Endothelial cell of umbilical vein (primary cell): ENCODE measurements at regions not wholly inside any gene's neighbourhood (a gene's known extent, or its start where the extent isn't known, plus 50 kb on each side); places are given as distances from the start of the nearest gene placed in this dataset.

ENCODE experiments used
- BruUV-seq: library from RNA; stranded (reverse); fragments of 400-500 nt; replicated peaks from 2 replicates; lab custom pipeline; 2021; lab: Mats Ljungman, UMichigan
- CTCF ChIA-PET: fragments of 300-600, 350-600 bp; sonication (Branson Sonifier 250); formaldehyde crosslinking; loops from one replicate; lab custom pipeline; 2021; ENCODE audit warnings: antibody characterized with exemption, inconsistent platforms; lab: Charles Lee
- POLR2A ChIA-PET: fragments of 300-600, 350-600 bp; sonication (Branson Sonifier 250); formaldehyde crosslinking; loops from one replicate; lab custom pipeline; 2021; ENCODE audit warnings: antibody characterized with exemption, inconsistent platforms; lab: Charles Lee
- DNase-seq: peaks from one replicate; pipeline ENCODE4 v3.0.0-alpha.2; 2011; ENCODE audit warnings: low read depth, low spot score
- FAIRE-seq: peaks from 2 replicates; lab custom pipeline; 2011; peaks lifted over from hg19 to GRCh38; lab: Jason Lieb, UNC
- H2AFZ ChIP-seq: 2 replicates; pipeline ENCODE4 v1.6.0; 2012; ENCODE audit warnings: low read depth, low read length, control low read depth, inconsistent platforms
- H3K27ac ChIP-seq: 2 replicates; pipeline ENCODE4 v1.5.1; 2011; ENCODE audit warnings: low read depth, mild to moderate bottlenecking, control low read depth, low read length, moderate library complexity; ENCODE audit not compliant: insufficient read depth
- H3K27me3 ChIP-seq, 2 experiments: 2 replicates each; pipeline versions ENCODE4 v1.6.0 to v1.6.1; 2011; ENCODE audit warnings: low read length in 2 of 2, mixed read lengths in 1 of 2; ENCODE audit not compliant: control insufficient read depth in 2 of 2, insufficient read depth in 2 of 2
- H3K36me3 ChIP-seq, 2 experiments: 2 replicates in 1 of 2; 3 replicates in 1 of 2; pipeline ENCODE4 v1.5.1; 2011; ENCODE audit warnings: low read length in 2 of 2, mild to moderate bottlenecking in 1 of 2, moderate library complexity in 1 of 2; ENCODE audit not compliant: control insufficient read depth in 2 of 2, insufficient read depth in 2 of 2; ENCODE audit errors: extremely low read depth in 1 of 2
- H3K4me1 ChIP-seq: 3 replicates; pipeline ENCODE4 v1.5.1; 2011; ENCODE audit warnings: mild to moderate bottlenecking, low read length; ENCODE audit not compliant: control insufficient read depth, insufficient read depth; ENCODE audit errors: extremely low read depth
- H3K4me2 ChIP-seq: 2 replicates; pipeline ENCODE4 v1.6.1; 2011; ENCODE audit warnings: low read length, control low read depth, mixed read lengths; ENCODE audit not compliant: insufficient read depth
- H3K4me3 ChIP-seq, 3 experiments: fragments of 200-600 bp in 1 of 3; sonication (generic), shearing (Covaris generic) in 1 of 3; replicated peaks in 1 of 3; 2 replicates each; pipeline ENCODE4 v1.5.1; 2011 to 2016; ENCODE audit warnings: control low read depth in 3 of 3, low read length in 3 of 3, mild to moderate bottlenecking in 2 of 3, inconsistent platforms in 1 of 3, low read depth in 1 of 3, moderate library complexity in 1 of 3; ENCODE audit not compliant: insufficient read depth in 1 of 3
- H3K79me2 ChIP-seq: 2 replicates; pipeline ENCODE4 v1.6.0; 2012; ENCODE audit warnings: low read length, inconsistent platforms; ENCODE audit not compliant: control insufficient read depth, insufficient read depth
- H3K9ac ChIP-seq: replicated peaks from 2 replicates; pipeline ENCODE3; 2011; ENCODE audit warnings: low read length, control low read depth; ENCODE audit not compliant: insufficient read depth; ENCODE audit errors: extremely low read depth
- H3K9me1 ChIP-seq: replicated peaks from 3 replicates; pipeline ENCODE4 v1.6.0; 2011; ENCODE audit warnings: mild to moderate bottlenecking, low read length; ENCODE audit not compliant: control insufficient read depth, insufficient read depth; ENCODE audit errors: extremely low read depth
- H3K9me3 ChIP-seq: replicated peaks from 2 replicates; pipeline ENCODE4 v1.5.1; 2012; ENCODE audit warnings: low read length, inconsistent platforms; ENCODE audit not compliant: control insufficient read depth, insufficient read depth
- H4K20me1 ChIP-seq: replicated peaks from 2 replicates; pipeline ENCODE3; 2011; ENCODE audit warnings: mild to moderate bottlenecking, low read length; ENCODE audit not compliant: control insufficient read depth, insufficient read depth; ENCODE audit errors: extremely low read depth
- CTCF ChIP-seq, 2 donors: IDR thresholded peaks; 1 replicate in 1 of 2; 2 replicates in 1 of 2; pipeline ENCODE4 v1.5.1; 2011; ENCODE audit warnings: low read length in 2 of 2, mild to moderate bottlenecking in 2 of 2, moderate library complexity in 2 of 2, control low read depth in 1 of 2, inconsistent platforms in 1 of 2, low read depth in 1 of 2; ENCODE audit not compliant: insufficient read depth in 1 of 2; ENCODE audit errors: extremely low read depth in 1 of 2
- EZH2 ChIP-seq: IDR thresholded peaks from 2 replicates; pipeline ENCODE4 v1.6.1; 2012; ENCODE audit warnings: borderline replicate concordance, low read depth, mild to moderate bottlenecking, moderate library complexity, low read length, inconsistent platforms; ENCODE audit not compliant: severe bottlenecking
- FOS ChIP-seq: IDR thresholded peaks from 2 replicates; pipeline ENCODE4 v1.6.1; 2011; ENCODE audit warnings: mild to moderate bottlenecking, low read length, moderate library complexity, borderline replicate concordance; ENCODE audit not compliant: insufficient read depth
- GATA2 ChIP-seq: IDR thresholded peaks from 2 replicates; pipeline ENCODE4 v1.7.0; 2011; ENCODE audit warnings: low read depth, mild to moderate bottlenecking, moderate library complexity, mixed read lengths, low read length; ENCODE audit not compliant: insufficient read length, insufficient read depth
- JUN ChIP-seq: IDR thresholded peaks from 2 replicates; pipeline ENCODE4 v1.6.1; 2011; ENCODE audit warnings: borderline replicate concordance, low read depth; ENCODE audit not compliant: insufficient read length, insufficient read depth
- MYC ChIP-seq: IDR thresholded peaks from one replicate; pipeline ENCODE4 v1.6.1; 2011; ENCODE audit warnings: mild to moderate bottlenecking, low read depth, low read length
- POLR2A ChIP-seq: IDR thresholded peaks from 2 replicates; pipeline ENCODE4 v1.6.1; 2012; ENCODE audit warnings: low read depth, mild to moderate bottlenecking, control low read depth, low read length
- POLR2AphosphoS5 ChIP-seq: IDR thresholded peaks from 2 replicates; pipeline ENCODE4 v1.6.1; 2012; ENCODE audit warnings: low read depth, mild to moderate bottlenecking, control low read depth, low read length, moderate library complexity; ENCODE audit not compliant: insufficient read depth
- dilution Hi-C: fragments of 300-500 bp; cut with MboI; formaldehyde crosslinking; loops from one replicate; pipeline ENCODE4 v1.15.0; 2019; ENCODE audit warnings: low sequenced_read_pairs; ENCODE audit not compliant: extremely low pct_ligation_motif_present
- intact Hi-C: fragments of 100-400 bp; cut with micrococcal nuclease; formaldehyde crosslinking; loops from one replicate; pipeline ENCODE4 v1.10.0; 2022
- TF ChIP-seq, protein P1 (sequence below): IDR thresholded peaks from 2 replicates; pipeline ENCODE4 v1.6.1; 2011; ENCODE audit not compliant: insufficient read depth, insufficient read length

GRCh38 chr12:25041006-25041741 is 92.3 kb upstream of the BCAT1 start:
- H3K27ac ChIP-seq = no peak overlapping the region
- no peak overlapping the region for H2AFZ ChIP-seq
- H3K9me3 ChIP-seq = no peaks in the 10 kb centered on the region
- no peaks in the 10 kb centered on the region for H3K4me1 ChIP-seq
- no peak overlapping the region for H3K9ac ChIP-seq
- no peaks in the 10 kb centered on the region for H4K20me1 ChIP-seq
- H3K4me2 ChIP-seq = no peak overlapping the region
- H3K9me1 ChIP-seq = no peaks in the 10 kb centered on the region
- DNase-seq (no peak), FAIRE-seq (no peak)
- BruUV-seq = no TSS peak
- dilution Hi-C loops = no loop called here
- POLR2A ChIA-PET = no interaction called here
- H3K36me3 ChIP-seq = no peaks in the 10 kb centered on the region
- intact Hi-C loops = no loop called here
- no peak overlapping the region for H3K4me3 ChIP-seq
- CTCF ChIA-PET = interaction anchor here (0.9 kb wide), 1 partner anchor 20 kb away, joined by 4 read pairs; no protein-coding TSS in a partner anchor
- peaks cover 4 to 6% of the 10 kb centered on the region in 2 experiments for H3K27me3 ChIP-seq
- no peak for TF ChIP-seq POLR2A
- TF ChIP-seq, protein P1, sequence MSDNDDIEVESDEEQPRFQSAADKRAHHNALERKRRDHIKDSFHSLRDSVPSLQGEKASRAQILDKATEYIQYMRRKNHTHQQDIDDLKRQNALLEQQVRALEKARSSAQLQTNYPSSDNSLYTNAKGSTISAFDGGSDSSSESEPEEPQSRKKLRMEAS = no peak
- TF ChIP-seq CTCF (IDR thresholded peaks at IDR 0.05; ENCODE audit: extremely low read depth in 1 of 2, insufficient read depth in 1 of 2, low read depth in 1 of 2, low read length in 2 of 2) = no peak
- no peak for TF ChIP-seq POLR2AphosphoS5
- no peak for TF ChIP-seq FOS
- TF ChIP-seq JUN = no peak
- no peak for TF ChIP-seq MYC
- TF ChIP-seq EZH2 = no peak
- TF ChIP-seq GATA2 = no peak
- no peaks in the 10 kb centered on the region for H3K79me2 ChIP-seq
